Esophagus muscularis mucosa (tissue), 3 donors: ENCODE measurements at regions not wholly inside any gene's neighbourhood (a gene's known extent, or its start where the extent isn't known, plus 50 kb on each side); places are given as distances from the start of the nearest gene placed in this dataset.

Source experiments
- POLR2A ChIP-seq: fragments of 450-650 bp; IDR thresholded peaks from one replicate; pipeline ENCODE4 v1.6.1; 2017; ENCODE audit warnings: antibody characterized with exemption, moderate library complexity, mild to moderate bottlenecking, low read depth
- TF ChIP-seq, protein P1 (sequence below), 3 experiments: fragments of 200-600 bp in 2 of 3; fragments of 450-650 bp in 1 of 3; sonication (generic) in 2 of 3; IDR thresholded peaks; one replicate each; pipeline ENCODE4 v1.5.1; 2017 to 2019; ENCODE audit warnings: antibody characterized with exemption in 3 of 3, mild to moderate bottlenecking in 2 of 3, moderate library complexity in 1 of 3

DNA sequence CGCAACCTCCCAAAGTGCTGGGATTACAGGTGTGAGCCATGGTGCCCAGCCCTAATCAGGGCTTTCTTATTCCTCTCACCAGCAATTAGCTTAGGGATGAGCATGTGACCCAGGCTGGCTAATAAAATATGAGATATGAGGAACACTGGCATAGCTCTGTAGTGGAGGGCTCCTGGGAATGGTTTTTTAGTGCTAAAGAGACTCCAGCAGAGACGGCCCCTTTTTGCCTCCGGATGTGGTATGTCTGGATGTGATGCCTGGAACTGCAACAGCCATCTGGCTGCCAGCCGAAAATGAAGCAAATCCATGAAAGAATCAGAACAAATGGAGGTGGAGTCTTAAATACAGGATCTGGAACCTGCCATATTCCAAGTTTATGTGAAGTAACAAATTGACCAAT lies 69.1 kb upstream of the MAGI1 start:
- TF ChIP-seq, protein P1, sequence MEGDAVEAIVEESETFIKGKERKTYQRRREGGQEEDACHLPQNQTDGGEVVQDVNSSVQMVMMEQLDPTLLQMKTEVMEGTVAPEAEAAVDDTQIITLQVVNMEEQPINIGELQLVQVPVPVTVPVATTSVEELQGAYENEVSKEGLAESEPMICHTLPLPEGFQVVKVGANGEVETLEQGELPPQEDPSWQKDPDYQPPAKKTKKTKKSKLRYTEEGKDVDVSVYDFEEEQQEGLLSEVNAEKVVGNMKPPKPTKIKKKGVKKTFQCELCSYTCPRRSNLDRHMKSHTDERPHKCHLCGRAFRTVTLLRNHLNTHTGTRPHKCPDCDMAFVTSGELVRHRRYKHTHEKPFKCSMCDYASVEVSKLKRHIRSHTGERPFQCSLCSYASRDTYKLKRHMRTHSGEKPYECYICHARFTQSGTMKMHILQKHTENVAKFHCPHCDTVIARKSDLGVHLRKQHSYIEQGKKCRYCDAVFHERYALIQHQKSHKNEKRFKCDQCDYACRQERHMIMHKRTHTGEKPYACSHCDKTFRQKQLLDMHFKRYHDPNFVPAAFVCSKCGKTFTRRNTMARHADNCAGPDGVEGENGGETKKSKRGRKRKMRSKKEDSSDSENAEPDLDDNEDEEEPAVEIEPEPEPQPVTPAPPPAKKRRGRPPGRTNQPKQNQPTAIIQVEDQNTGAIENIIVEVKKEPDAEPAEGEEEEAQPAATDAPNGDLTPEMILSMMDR (IDR thresholded peaks at IDR 0.05): no peak
- TF ChIP-seq POLR2A: no peak
